Subcutaneous abdominal adipose tissue (tissue), 5 donors: ENCODE measurements at regions not wholly inside any gene's neighbourhood (a gene's known extent, or its start where the extent isn't known, plus 50 kb on each side); places are given as distances from the start of the nearest gene placed in this dataset.
A peak's percentile ranks its signal among the peaks of the same experiment; 100 is the strongest.

Source experiments
- H3K27ac ChIP-seq: one replicate; pipeline ENCODE4 v1.7.0; 2013; ENCODE audit warnings: low read depth, mild to moderate bottlenecking, inconsistent platforms, low read length, moderate library complexity
- H3K27me3 ChIP-seq, 5 donors: one replicate each; pipeline ENCODE4 v1.7.0; 2013; ENCODE audit warnings: low read length in 5 of 5, inconsistent platforms in 1 of 5; ENCODE audit not compliant: control insufficient read depth in 5 of 5, insufficient read depth in 4 of 5
- H3K36me3 ChIP-seq, 5 donors: one replicate each; pipeline ENCODE4 v1.7.0; 2013; ENCODE audit warnings: low read length in 5 of 5; ENCODE audit not compliant: control insufficient read depth in 5 of 5, insufficient read depth in 5 of 5
- H3K4me1 ChIP-seq, 5 donors: one replicate each; pipeline ENCODE4 v1.7.0; 2013; ENCODE audit warnings: low read length in 5 of 5, mild to moderate bottlenecking in 3 of 5, moderate library complexity in 1 of 5; ENCODE audit not compliant: control insufficient read depth in 5 of 5, insufficient read depth in 5 of 5
- H3K4me3 ChIP-seq, 5 donors: one replicate each; pipeline ENCODE4 v1.7.0; 2013; ENCODE audit warnings: low read length in 5 of 5, low read depth in 1 of 5
- H3K9ac ChIP-seq, 5 donors: one replicate each; pipeline ENCODE4 v1.7.0; 2013; ENCODE audit warnings: low read length in 5 of 5, mild to moderate bottlenecking in 4 of 5, moderate library complexity in 3 of 5
- H3K9me3 ChIP-seq, 5 donors: one replicate each; pipeline ENCODE4 v1.7.0; 2013; ENCODE audit warnings: low read length in 5 of 5; ENCODE audit not compliant: control insufficient read depth in 5 of 5
- donor health status: healthy.
- donor health status: healthy.
- donor health status: healthy.
- donor health status: healthy.
- donor health status: healthy.

DNA sequence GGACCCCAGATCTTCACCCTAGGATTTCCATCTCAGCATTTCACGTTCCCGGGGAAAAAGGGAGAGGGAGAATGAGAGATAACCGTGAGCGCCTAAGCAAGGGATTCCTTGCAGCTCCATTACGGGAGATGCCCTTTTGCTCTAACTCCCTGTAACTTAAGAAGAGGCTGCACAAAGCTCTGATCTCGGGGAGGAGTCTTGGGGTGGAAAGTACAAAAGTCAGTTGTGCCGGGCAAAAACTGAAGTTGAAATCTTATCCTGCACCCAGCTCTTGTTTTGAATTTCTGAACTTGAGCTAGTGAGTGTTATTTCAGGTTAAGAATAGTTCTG, 256.4 kb upstream of the SOX21 start:
- Histone ChIP-seq H3K4me3 (peak overlapping the region in 2 of 5 donors; percentile 47 to 54), H3K27ac (no peak overlapping the region), H3K27me3 (peaks cover 14 to 36% (median 28%) of the 10 kb centered on the region in 5 donors), H3K9ac (no peak overlapping the region), H3K36me3 (no peaks in the 10 kb centered on the region), H3K9me3 (no peaks in the 10 kb centered on the region), H3K4me1 (peaks cover 0 to 16% (median 13%) of the 10 kb centered on the region in 5 donors)

DNA sequence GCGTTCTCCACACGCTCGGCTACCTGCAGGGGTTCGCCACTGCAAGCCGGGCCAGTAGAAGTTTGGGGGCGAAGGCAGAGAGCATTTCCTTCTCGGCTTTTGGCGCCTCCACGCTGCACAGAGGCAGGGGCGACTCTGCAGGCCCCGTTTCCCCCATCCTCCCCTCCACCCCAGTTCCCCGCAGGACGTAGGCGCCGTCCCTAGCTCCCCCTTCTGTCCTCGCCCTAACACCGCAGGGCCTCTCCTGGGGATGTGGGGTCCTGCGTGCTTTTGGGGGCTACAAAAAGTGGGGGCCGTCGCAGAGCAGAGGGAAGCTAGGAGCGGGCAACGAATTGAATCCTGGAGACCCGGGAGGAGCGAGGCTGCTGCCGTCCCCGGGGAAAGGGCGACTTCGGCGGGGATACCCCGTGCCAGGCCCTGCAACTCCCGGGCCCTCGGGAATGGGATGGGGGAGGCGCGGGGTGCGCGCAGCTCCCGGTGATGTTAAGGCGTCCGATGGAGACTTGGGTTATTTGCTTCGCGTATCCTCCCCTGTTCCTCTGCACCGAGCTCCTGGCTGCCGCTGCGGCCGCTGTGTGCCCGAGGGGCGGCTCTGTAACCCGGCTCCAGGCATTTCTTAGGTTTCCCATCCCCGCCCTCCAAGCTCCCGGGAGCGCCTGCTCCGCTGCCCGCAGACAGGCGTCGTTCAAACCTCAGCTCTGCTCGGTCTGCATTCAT, 255.9 kb upstream of the SOX21 start:
- Histone ChIP-seq H3K36me3 (no peaks in the 10 kb centered on the region), H3K4me3 (peak overlapping the region in 4 of 5 donors; percentile 2 to 54 (median 30)), H3K4me1 (peaks cover 0 to 16% (median 13%) of the 10 kb centered on the region in 5 donors), H3K27ac (no peak overlapping the region), H3K9ac (no peak overlapping the region), H3K9me3 (no peaks in the 10 kb centered on the region), H3K27me3 (peaks cover 18 to 36% (median 28%) of the 10 kb centered on the region in 5 donors)

DNA sequence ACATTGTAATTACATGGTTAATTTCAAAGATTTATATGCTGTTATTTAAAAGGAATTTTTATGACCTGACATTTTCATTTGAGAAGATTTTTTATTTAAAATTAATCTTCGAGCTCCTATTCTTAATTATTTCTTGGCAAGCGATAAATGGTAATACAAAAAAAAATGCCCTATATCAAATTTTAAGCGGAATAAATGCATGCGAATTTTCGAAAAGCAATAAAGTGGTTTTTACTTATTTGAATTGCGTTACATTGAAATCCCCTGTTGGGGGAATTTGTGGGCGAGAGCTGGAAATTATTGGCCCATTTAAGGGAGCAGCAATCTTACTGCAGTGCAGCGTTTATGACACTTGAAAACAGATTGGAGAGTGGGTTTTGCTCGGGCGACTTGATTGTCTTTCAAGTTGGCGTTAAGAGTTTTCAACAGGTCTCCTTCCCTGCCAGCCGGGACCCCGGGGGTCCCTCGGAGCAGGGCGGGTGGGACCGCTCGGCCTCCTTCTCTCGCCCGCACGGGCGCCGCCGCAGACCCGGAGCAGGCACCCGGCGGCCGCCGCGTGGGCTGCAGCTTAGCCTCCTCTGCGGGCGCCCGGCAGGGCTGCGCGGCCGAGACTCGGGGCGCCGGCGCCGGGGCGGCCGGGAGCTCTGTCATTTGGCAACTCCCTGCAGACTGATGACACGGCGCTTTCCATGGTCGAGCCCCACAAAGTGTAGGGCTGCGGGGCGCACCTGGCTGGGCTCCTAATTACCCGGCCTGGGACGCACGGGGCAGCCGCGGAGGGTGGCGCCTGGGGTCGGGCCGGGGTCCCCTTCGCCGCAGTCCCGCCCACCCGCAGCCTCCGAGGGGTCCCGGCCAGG, 255.1 kb upstream of the SOX21 start:
- Histone ChIP-seq H3K4me1 (peaks cover 0 to 16% (median 13%) of the 10 kb centered on the region in 5 donors), H3K9me3 (no peaks in the 10 kb centered on the region), H3K36me3 (no peaks in the 10 kb centered on the region), H3K27ac (no peak overlapping the region), H3K27me3 (peaks cover 20 to 36% (median 28%) of the 10 kb centered on the region in 5 donors), H3K4me3 (peak overlapping the region in 4 of 5 donors; percentile 13 to 54 (median 31)), H3K9ac (no peak overlapping the region)

DNA sequence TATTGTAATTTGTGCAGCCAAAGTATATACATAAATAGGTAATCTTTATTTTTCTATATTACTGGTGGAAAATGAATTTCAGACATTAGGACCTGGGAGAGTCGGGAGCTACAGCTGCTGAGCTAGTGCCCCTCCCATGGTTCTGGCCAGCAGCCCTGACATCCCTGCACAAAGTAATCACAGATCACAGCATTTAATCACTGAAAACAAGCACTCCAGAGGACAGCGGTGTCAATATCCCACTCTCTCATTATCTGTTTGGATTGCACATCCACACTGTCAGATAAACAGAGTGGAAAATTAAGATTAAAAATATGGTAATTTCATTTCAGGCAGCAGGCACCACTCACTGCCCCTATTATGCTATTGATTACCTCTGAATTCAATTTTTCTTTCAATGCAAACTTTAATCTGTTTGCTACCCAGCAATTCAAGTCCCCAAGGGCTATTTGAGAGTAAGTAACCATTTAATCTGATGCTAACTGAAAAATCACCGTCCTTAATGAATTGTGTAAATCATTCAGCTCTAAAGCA, 254.1 kb upstream of the SOX21 start:
- Histone ChIP-seq H3K9ac (no peak overlapping the region), H3K27me3 (peaks cover 20 to 36% (median 28%) of the 10 kb centered on the region in 5 donors), H3K4me1 (peaks cover 0 to 16% (median 13%) of the 10 kb centered on the region in 5 donors), H3K4me3 (no peak overlapping the region), H3K27ac (no peak overlapping the region), H3K36me3 (no peaks in the 10 kb centered on the region), H3K9me3 (peaks cover 0 to 4% (median 0%) of the 10 kb centered on the region in 5 donors)

DNA sequence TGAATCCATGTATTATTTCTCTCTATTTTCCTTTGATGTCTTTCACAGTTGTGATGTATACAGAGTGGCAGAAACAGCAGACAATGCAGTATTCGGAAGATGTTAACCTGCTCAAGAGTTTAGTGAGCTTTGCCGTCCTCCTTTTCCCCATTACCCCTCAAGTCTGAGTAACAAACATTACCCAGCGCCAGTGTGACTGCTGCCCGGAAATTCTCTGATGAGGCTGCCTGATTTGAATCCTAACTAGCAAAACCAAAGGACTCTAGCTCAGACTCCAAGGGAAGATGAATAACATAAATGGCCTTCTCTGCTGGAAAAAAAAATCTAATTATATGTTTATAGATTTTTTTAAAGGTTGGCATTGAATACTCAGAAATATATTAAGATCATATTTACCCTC, 247.3 kb upstream of the SOX21 start:
- no peak overlapping the region for H3K27ac ChIP-seq
- no peak overlapping the region for H3K4me3 ChIP-seq
- no peaks in the 10 kb centered on the region for H3K36me3 ChIP-seq
- H3K4me1 ChIP-seq, result no peaks in the 10 kb centered on the region
- peaks cover 0 to 6% (median 0%) of the 10 kb centered on the region in 5 donors for H3K9me3 ChIP-seq
- H3K9ac ChIP-seq, result no peak overlapping the region
- peaks cover 0 to 8% (median 2%) of the 10 kb centered on the region in 5 donors for H3K27me3 ChIP-seq

DNA sequence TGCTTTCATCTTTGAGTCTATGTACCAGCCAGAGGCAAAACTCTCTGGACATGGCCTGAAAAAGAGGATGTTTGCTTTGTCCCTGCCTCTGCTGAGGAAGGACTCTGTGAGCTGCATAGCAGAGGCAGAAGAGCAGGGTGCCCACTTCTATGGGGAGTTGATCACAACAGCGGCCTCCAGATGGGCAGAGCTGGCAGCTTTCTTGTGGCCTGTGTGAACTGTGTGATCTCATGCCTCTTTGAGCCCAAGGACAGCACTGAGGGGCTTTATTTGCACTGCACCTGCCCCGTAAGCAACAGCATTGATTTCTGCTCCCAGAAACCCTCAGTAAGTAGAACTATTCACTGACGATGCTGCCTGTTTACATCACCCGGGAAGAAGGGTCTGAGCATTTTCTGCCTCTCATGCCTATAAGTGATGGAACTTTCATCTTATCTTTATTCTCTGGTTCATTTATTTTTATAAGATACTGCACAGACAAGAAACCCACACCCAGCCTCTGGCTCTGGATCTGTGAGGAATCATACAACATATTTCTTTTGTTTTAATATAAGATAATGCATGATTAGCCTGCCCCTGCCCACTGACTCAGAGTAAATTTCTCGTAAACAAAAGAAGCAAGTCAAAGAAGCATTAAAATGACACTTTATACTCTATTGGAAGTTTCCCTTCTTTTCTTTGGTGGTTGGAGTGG, 244.2 kb upstream of the SOX21 start:
- no peaks in the 10 kb centered on the region for H3K4me1 ChIP-seq
- no peaks in the 10 kb centered on the region for H3K27me3 ChIP-seq
- peaks cover 0 to 3% (median 0%) of the 10 kb centered on the region in 5 donors for H3K9me3 ChIP-seq
- H3K27ac ChIP-seq, result no peak overlapping the region
- H3K36me3 ChIP-seq, result no peaks in the 10 kb centered on the region
- H3K9ac ChIP-seq, result no peak overlapping the region
- H3K4me3 ChIP-seq, result no peak overlapping the region

DNA sequence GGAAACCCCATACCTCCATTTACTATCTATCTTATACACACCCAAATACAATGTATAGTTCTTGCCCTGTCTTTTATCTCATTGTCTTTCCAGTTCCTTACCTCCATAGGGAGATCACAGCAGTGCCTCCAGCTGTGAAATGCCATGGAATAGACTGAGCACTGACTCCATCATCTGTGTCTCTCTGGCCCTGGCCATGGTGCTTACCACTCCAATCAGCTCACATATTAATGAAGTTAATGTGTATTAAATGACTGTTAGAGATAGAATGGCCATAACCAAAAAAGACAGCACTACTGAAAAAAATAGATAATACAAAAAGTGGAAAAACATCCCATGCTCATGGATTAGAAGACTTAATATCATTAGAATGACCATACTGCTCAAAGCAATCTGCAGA, 240.4 kb upstream of the SOX21 start:
- no peak overlapping the region for H3K4me3 ChIP-seq
- no peak overlapping the region for H3K27ac ChIP-seq

DNA sequence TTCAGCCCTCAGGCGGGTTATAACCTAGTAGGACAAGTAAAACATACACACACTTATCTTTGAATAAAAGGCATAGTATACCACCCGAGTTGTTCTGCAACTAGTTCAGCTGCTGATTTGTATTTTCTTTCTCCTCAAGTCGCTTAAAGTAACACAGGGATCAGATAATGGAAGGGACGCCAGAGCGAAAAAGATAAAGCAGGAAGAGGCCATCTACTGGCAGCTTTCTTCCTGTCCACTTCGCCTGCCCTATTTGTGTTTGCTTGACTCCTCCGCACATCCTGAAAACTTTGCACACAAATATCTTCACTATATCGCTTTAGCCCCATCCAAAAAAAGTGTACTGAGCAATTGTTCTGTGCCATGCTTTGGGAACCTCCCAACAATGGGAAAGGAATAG, 238.0 kb upstream of the SOX21 start:
- Histone ChIP-seq H3K27me3 (peaks cover 0 to 3% (median 0%) of the 10 kb centered on the region in 5 donors), H3K36me3 (no peaks in the 10 kb centered on the region), H3K4me1 (no peaks in the 10 kb centered on the region), H3K9me3 (no peaks in the 10 kb centered on the region), H3K27ac (no peak overlapping the region), H3K4me3 (no peak overlapping the region), H3K9ac (no peak overlapping the region)

More for the DNA sequence above, 240.4 kb upstream of the SOX21 start:
- H3K9ac ChIP-seq, result no peak overlapping the region
- H3K9me3 ChIP-seq, result no peaks in the 10 kb centered on the region
- no peaks in the 10 kb centered on the region for H3K4me1 ChIP-seq
- H3K36me3 ChIP-seq, result no peaks in the 10 kb centered on the region
- H3K27me3 ChIP-seq, result no peaks in the 10 kb centered on the region

DNA sequence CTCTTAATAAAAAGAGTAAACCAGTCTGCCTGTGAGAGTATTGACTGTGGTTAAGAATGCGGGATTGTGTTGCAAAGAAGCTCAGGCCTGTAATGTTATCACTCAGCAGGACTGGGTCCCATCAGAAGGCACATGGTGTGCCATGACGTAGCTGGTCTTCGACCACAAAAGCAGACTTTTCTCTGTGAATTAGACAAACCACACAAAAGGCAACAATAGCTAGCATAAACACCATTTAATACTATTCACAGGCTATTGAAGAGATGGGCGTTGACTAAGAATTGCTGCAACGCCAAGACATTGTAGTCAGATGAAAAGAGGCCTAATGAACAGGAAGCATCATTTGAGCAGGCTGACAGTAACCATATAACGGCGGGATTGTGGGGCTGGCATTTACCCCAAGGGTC, 235.6 kb upstream of the SOX21 start:
- no peaks in the 10 kb centered on the region for H3K4me1 ChIP-seq
- no peak overlapping the region for H3K4me3 ChIP-seq
- H3K27me3 ChIP-seq, result peaks cover 0 to 4% (median 3%) of the 10 kb centered on the region in 5 donors
- no peaks in the 10 kb centered on the region for H3K9me3 ChIP-seq
- no peaks in the 10 kb centered on the region for H3K36me3 ChIP-seq
- H3K27ac ChIP-seq, result no peak overlapping the region
- no peak overlapping the region for H3K9ac ChIP-seq
